K562 (cell line): ENCODE measurements at regions not wholly inside any gene's neighbourhood (a gene's known extent, or its start where the extent isn't known, plus 50 kb on each side); places are given as distances from the start of the nearest gene placed in this dataset.

Experiments used
- ATAC-seq: fragments of 200-7000 bp; cut with Tn5 transposase; 3 replicates; pipeline ENCODE4 v1.9.1; 2020; ENCODE audit warnings: moderate library complexity
- BruUV-seq: library from RNA; stranded (reverse); fragments of 400-500 nt; replicated peaks from 2 replicates; lab custom pipeline; 2021; lab: Mats Ljungman, UMichigan
- CTCF ChIA-PET: fragments of 300-600 bp; formaldehyde crosslinking; extraction: SDS; loops from one replicate; lab custom pipeline; 2021; ENCODE audit warnings: low intra/inter-chr PET ratio; lab: Yijun Ruan, JAX
- POLR2A ChIA-PET: fragments of 300-600, 350-650 bp; sonication (Branson Sonifier 250); formaldehyde crosslinking; extraction: SDS; loops from one replicate; lab custom pipeline; 2021; ENCODE audit warnings: antibody characterized with exemption, inconsistent platforms; lab: Yijun Ruan, JAX
- DNase-seq, 4 experiments: peaks; one replicate each; pipeline versions ENCODE4 v3.0.0 to v3.0.0-alpha.2; 2011 to 2018; ENCODE audit warnings: low spot score in 3 of 4, mixed read lengths in 3 of 4; ENCODE audit errors: extremely low read depth in 1 of 4
- FAIRE-seq: peaks from 2 replicates; lab custom pipeline; 2011; peaks lifted over from hg19 to GRCh38; lab: Jason Lieb, UNC
- H2AFZ ChIP-seq: 2 replicates; pipeline ENCODE4 v1.6.0; 2011; ENCODE audit warnings: low read depth, low read length, control low read depth, inconsistent platforms
- H3K27ac ChIP-seq: fragments of 200-600 bp; 3 replicates; pipeline ENCODE4 v1.8.0; 2011; ENCODE audit warnings: low read depth, mild to moderate bottlenecking, control low read depth, inconsistent platforms, low read length, moderate library complexity, mixed read lengths; ENCODE audit errors: extremely low read depth
- H3K27me3 ChIP-seq, 2 experiments: fragments of 300-600 bp in 1 of 2; 2 replicates in 1 of 2; 3 replicates in 1 of 2; pipeline versions ENCODE4 v1.6.0 to v1.8.0; 2011; ENCODE audit warnings: inconsistent platforms in 2 of 2, low read length in 2 of 2, mild to moderate bottlenecking in 1 of 2, mixed read lengths in 1 of 2, moderate library complexity in 1 of 2; ENCODE audit not compliant: control insufficient read depth in 2 of 2, insufficient read depth in 2 of 2
- H3K36me3 ChIP-seq: fragments of 300-600 bp; 3 replicates; pipeline ENCODE4 v1.8.0; 2011; ENCODE audit warnings: mild to moderate bottlenecking, low read length, inconsistent platforms; ENCODE audit not compliant: control insufficient read depth, insufficient read depth
- H3K4me1 ChIP-seq, 2 experiments: fragments of 200-600 bp in 1 of 2; replicated peaks in 1 of 2; 2 replicates in 1 of 2; 3 replicates in 1 of 2; pipeline versions ENCODE4 v1.5.1 to v1.8.0; 2011; ENCODE audit warnings: inconsistent platforms in 2 of 2, low read length in 2 of 2, mild to moderate bottlenecking in 1 of 2, mixed read lengths in 1 of 2, moderate library complexity in 1 of 2; ENCODE audit not compliant: control insufficient read depth in 2 of 2, insufficient read depth in 2 of 2
- H3K4me2 ChIP-seq: 2 replicates; pipeline ENCODE4 v1.6.1; 2011; ENCODE audit warnings: low read length, control low read depth, inconsistent platforms, mixed read lengths; ENCODE audit not compliant: insufficient read depth
- H3K4me3 ChIP-seq: fragments of 200-600 bp; sonication (generic), shearing (Covaris generic); 2 replicates; pipeline ENCODE4 v1.5.1; 2016; ENCODE audit warnings: control low read depth, inconsistent platforms
- H3K79me2 ChIP-seq: fragments of 200-600 bp; 3 replicates; pipeline ENCODE4 v1.8.0; 2011; ENCODE audit warnings: low read length, inconsistent platforms; ENCODE audit not compliant: control insufficient read depth, insufficient read depth
- H3K9ac ChIP-seq, 2 experiments: 2 replicates each; pipeline versions ENCODE4 v1.6.0 to v1.6.1; 2011; ENCODE audit warnings: low read depth in 2 of 2, low read length in 2 of 2, control low read depth in 1 of 2, inconsistent platforms in 1 of 2, mild to moderate bottlenecking in 1 of 2, mixed read lengths in 1 of 2; ENCODE audit not compliant: insufficient read depth in 1 of 2
- H3K9me1 ChIP-seq: one replicate; pipeline ENCODE4 v1.6.0; 2011; ENCODE audit warnings: inconsistent platforms, mild to moderate bottlenecking, low read length, moderate library complexity; ENCODE audit not compliant: control insufficient read depth, insufficient read depth
- H3K9me3 ChIP-seq: replicated peaks from 2 replicates; pipeline ENCODE4 v1.5.1; 2011; ENCODE audit warnings: low read depth, low read length, inconsistent platforms; ENCODE audit not compliant: control insufficient read depth, insufficient read depth
- H4K20me1 ChIP-seq: replicated peaks from 2 replicates; pipeline ENCODE4 v1.6.1; 2011; ENCODE audit warnings: low read length, inconsistent platforms, mixed read lengths; ENCODE audit not compliant: control insufficient read depth, insufficient read depth
- CCNT2 ChIP-seq: IDR thresholded peaks from 2 replicates; pipeline ENCODE4 v1.6.1; 2011; ENCODE audit warnings: borderline replicate concordance, low read depth, mild to moderate bottlenecking, moderate library complexity, mixed read lengths, low read length; ENCODE audit not compliant: insufficient read length; ENCODE audit errors: extremely low read depth
- ETV5 ChIP-seq: sonication (generic); formaldehyde crosslinking; IDR thresholded peaks from 2 replicates; pipeline ENCODE4 v1.4.0; 2020; ENCODE audit warnings: low read depth, mild to moderate bottlenecking, missing genetic modification reagents
- GABPA ChIP-seq: fragments of 200-800 bp; sonication (Bioruptor generic); conservative IDR thresholded peaks from 2 replicates; pipeline ENCODE4 v1.6.1; 2016; ENCODE audit warnings: low read depth, missing genetic modification characterization, missing compliant biosample characterization
- WGBS: fragments of 100-300 bp; shearing (Covaris generic); methylation state at CpG from one replicate; pipeline ENCODE4 v1.1.6; 2016; ENCODE audit warnings: low coverage, mixed read lengths; ENCODE audit not compliant: insufficient coverage; ENCODE audit errors: missing lambda C conversion rate; 5-methylcytosine and 5-hydroxymethylcytosine counted together
- in situ Hi-C: fragments of 300-500 bp; cut with MboI; formaldehyde crosslinking; loops from 4 replicates; pipeline ENCODE4 v1.15.0; 2018; ENCODE audit warnings: inconsistent platforms, mixed read lengths
- intact Hi-C: fragments of 100-400 bp; cut with micrococcal nuclease; formaldehyde crosslinking; loops from 2 replicates; pipeline ENCODE4 v1.14.2; 2022
- TF ChIP-seq, protein P1 (sequence below), 2 experiments: fragments of 450-650 bp; conservative IDR thresholded peaks; 2 replicates each; pipeline ENCODE4 v1.6.1; 2017; ENCODE audit warnings: mild to moderate bottlenecking in 2 of 2, moderate library complexity in 2 of 2
- TF ChIP-seq, protein P2 (sequence below): sonication (generic); formaldehyde crosslinking; IDR thresholded peaks from 2 replicates; pipeline ENCODE4 v1.8.1; 2023; ENCODE audit warnings: mild to moderate bottlenecking, missing genetic modification reagents

DNA sequence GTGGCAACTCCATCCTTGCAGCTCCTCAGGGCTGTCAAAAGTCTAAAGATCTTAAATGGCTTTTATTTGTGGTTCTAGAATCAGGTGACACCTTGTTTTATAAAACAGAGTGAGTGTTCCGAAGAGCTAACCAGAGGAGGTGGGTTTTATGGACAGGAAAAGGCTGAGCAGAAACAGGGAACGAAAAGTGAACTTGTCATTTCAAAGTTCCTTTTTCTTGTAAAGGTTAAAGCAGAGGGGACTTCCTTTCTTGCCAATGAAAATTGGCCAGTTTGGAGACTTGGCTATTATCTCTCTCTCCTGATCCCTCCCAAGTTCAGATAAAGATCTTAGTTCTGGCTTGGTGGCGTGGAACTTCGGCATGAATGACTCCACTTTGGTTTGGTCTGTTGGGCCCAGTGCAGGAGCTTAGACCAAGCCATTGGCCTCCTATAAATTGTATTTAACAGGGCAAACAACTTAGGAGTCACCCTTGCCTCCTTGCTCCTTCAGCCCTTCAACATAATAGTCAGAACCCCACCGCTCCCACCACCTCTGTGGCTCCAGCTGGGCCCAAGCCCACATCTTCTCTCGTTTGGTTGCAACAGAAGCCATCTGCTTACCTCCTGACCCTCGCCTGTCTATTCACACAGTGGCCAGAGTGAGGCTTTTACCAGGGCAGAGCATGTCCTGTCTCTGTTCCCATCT lies 102.4 kb upstream of the THY1 start:
- 1% methylated on average over 7 of the region's 7 CpGs for WGBS
- Histone ChIP-seq H3K4me1 (no peaks in the 10 kb centered on the region), H3K9ac (no peak overlapping the region), H3K27ac (no peak overlapping the region), H3K9me3 (no peaks in the 10 kb centered on the region), H4K20me1 (peaks cover 9% of the 10 kb centered on the region), H2AFZ (no peak overlapping the region), H3K4me2 (no peak overlapping the region), H3K36me3 (no peaks in the 10 kb centered on the region), H3K79me2 (no peaks in the 10 kb centered on the region), H3K27me3 (peaks cover 20 to 73% of the 10 kb centered on the region in 2 experiments), H3K4me3 (no peak overlapping the region), H3K9me1 (no peaks in the 10 kb centered on the region)
- BruUV-seq, result no TSS peak
- TF ChIP-seq GABPA (tag) (no peak), ETV5 (CRISPR knock-in tag) (no peak), CCNT2 (no peak)
- TF ChIP-seq, protein P1, sequence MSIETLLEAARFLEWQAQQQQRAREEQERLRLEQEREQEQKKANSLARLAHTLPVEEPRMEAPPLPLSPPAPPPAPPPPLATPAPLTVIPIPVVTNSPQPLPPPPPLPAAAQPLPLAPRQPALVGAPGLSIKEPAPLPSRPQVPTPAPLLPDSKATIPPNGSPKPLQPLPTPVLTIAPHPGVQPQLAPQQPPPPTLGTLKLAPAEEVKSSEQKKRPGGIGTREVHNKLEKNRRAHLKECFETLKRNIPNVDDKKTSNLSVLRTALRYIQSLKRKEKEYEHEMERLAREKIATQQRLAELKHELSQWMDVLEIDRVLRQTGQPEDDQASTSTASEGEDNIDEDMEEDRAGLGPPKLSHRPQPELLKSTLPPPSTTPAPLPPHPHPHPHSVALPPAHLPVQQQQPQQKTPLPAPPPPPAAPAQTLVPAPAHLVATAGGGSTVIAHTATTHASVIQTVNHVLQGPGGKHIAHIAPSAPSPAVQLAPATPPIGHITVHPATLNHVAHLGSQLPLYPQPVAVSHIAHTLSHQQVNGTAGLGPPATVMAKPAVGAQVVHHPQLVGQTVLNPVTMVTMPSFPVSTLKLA (conservative IDR thresholded peaks at IDR 0.05), result no peak
- TF ChIP-seq, protein P2, sequence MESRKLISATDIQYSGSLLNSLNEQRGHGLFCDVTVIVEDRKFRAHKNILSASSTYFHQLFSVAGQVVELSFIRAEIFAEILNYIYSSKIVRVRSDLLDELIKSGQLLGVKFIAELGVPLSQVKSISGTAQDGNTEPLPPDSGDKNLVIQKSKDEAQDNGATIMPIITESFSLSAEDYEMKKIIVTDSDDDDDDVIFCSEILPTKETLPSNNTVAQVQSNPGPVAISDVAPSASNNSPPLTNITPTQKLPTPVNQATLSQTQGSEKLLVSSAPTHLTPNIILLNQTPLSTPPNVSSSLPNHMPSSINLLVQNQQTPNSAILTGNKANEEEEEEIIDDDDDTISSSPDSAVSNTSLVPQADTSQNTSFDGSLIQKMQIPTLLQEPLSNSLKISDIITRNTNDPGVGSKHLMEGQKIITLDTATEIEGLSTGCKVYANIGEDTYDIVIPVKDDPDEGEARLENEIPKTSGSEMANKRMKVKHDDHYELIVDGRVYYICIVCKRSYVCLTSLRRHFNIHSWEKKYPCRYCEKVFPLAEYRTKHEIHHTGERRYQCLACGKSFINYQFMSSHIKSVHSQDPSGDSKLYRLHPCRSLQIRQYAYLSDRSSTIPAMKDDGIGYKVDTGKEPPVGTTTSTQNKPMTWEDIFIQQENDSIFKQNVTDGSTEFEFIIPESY (CRISPR knock-in tag), result no peak
- intact Hi-C loops (no loop called here), in situ Hi-C loops (no loop called here)
- POLR2A ChIA-PET, result no interaction called here
- CTCF ChIA-PET, result no interaction called here
- ATAC-seq (no peak), FAIRE-seq (no peak), DNase-seq (no peak)
